ENCODE measurements at regions not wholly inside any gene's neighbourhood (a gene's known extent, or its start where the extent isn't known, plus 50 kb on each side); places are given as distances from the start of the nearest gene placed in this dataset.
"Not testable (repeated sequence)": the region's sequence is repeated elsewhere in the genome, so short reads cannot be mapped to it uniquely, and the experiment has no call there.

DNA sequence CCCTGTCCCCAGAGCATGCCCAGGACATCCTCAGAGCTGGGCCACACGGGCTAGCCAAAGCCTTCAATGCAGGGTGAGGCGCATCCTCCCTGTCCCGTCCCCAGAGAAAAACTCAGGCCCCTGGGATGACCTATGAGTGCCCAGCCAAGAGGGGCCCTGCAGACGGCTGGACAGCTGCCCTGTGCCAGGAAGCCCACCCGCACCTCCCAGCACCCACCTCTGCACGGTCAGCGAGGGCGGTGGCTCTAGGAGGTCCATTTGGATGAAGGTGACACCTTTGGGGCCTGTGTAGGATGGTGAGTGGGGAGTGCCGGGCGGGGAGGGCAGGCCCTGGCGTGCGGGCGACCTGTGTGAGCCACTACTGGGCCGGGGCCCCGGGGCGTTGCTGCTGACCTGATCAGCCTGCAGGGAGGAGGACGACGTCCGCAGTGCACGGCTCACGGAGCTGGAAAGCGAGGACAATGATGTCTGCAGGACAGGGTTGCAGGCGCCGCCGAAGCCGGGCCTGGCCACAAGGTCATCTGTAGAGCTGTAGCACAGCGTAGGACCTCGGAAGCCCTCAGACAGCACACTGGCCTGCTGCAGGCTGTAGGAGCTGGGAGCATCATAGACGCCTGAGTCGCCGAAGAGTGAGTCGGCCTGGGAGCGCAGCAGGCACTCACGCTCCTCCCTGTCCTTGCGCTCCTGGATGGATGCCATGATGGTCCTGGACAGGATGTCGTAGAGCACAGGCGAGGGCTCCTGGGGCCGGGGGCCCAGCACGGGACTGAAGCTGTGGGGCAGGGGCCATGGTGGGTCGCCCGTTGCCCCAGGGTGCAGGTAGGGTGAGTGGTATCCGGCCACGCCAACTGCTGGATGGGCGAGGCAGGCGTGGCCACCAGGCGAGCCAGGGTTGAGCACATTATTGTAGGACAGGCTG lies 180.5 kb downstream of the IGLL1 start:
- Histone ChIP-seq H3K9ac (ENCODE audit: low read length in 2 of 2) (no peak overlapping the region), H3K4me3 (ENCODE audit: low read length in 2 of 2) (no peak overlapping the region), H3K9me3 (ENCODE audit: control insufficient read depth in 2 of 2, low read length in 2 of 2) (no peaks in the 10 kb centered on the region), H3K4me1 (ENCODE audit: control insufficient read depth, insufficient read depth, low read length) (peaks cover 10% of the 10 kb centered on the region), H3K36me3 (ENCODE audit: control insufficient read depth in 2 of 2, insufficient read depth in 2 of 2, low read length in 2 of 2) (no peaks in the 10 kb centered on the region), H3K27me3 (ENCODE audit: control insufficient read depth in 1 of 2, insufficient read depth in 2 of 2, low read length in 2 of 2) (no peaks in the 10 kb centered on the region), H3K27ac (ENCODE audit: low read length) (no peak overlapping the region)

DNA sequence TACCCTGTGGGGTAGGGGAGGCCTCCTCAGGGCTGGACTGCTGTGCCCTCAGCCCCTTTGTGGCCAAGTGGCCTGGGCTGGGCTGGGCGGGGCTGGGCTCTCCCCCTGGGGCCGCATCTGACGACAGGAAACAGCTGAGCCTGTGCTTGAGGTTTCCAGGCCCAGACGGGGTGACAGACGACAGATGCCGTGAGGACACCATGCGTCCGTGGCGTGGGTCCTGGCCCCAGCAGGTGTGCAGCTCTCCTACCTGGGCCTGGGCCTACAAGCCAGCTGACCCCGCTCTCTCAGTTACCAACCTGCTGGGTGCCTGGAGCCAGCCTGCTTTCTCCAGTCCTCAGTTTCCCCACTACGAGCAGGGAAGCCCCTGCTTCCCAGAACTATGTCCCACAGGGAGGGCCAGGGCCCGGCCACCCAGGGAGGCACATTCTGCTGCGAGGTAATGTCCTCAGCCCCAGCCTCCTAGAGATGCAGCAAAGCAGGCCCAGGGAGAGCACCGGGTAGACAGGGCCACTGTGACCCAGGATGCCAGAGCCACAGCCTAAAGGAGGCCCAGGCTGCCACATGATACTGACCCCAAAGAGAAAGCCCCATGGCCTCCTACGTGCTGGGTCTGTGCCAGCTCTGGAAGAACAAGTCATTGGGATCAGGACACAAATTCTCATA lies 181.3 kb downstream of the IGLL1 start:
- Histone ChIP-seq H3K4me3 (ENCODE audit: low read length in 2 of 2) (no peak overlapping the region), H3K27me3 (ENCODE audit: control insufficient read depth in 1 of 2, insufficient read depth in 2 of 2, low read length in 2 of 2) (no peaks in the 10 kb centered on the region), H3K9me3 (ENCODE audit: control insufficient read depth in 2 of 2, low read length in 2 of 2) (no peaks in the 10 kb centered on the region), H3K36me3 (ENCODE audit: control insufficient read depth in 2 of 2, insufficient read depth in 2 of 2, low read length in 2 of 2) (no peaks in the 10 kb centered on the region), H3K27ac (ENCODE audit: low read length) (no peak overlapping the region), H3K9ac (ENCODE audit: low read length in 2 of 2) (no peak overlapping the region), H3K4me1 (ENCODE audit: control insufficient read depth, insufficient read depth, low read length) (peaks cover 10% of the 10 kb centered on the region)

DNA sequence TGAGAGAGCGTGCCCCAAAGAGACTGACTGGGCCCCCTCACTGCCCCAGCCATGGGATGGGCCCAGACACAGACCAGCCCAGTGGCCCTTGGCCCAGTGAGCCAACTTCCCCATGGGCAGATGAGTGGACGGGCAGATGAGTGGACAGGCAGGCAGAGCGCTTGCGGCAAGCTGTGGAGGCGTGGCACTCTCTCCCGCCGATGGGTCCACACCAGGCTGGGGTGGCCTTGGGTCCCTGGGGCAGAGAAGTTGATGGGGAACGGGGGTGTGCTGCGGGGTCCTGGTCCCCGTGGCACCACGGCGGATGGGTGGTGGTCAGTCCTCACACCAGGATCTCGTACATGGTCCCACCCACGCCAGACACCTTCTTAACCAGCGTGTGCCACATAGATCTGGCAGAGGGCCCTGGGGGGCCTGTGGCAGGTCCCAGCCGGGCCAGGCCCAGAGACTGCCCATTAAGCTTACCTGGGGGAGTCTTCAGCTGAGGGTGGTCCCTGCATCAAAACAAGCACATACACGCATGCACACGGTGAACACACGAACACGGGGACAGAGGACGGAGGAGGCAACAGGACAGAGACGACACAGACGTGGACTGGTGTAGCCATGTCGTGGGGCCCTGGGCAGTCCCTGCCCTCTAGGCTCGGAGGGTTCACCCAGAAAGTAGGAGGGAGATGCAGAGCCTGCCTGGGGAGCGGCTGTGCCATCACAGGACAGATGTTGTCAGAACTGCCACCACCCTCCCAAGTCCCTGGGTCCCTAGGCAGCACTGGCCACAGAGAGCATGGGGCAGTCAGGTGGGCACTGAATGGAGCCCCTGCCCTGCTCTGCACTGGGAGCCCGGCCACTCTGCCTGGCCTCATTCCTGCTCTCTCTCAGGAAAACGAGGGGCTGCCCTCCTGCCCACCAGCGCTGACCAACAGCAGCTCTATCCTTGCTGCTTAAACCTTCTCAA lies 182.2 kb downstream of the IGLL1 start:
- H3K9me3 ChIP-seq (ENCODE audit: control insufficient read depth in 2 of 2, low read length in 2 of 2) = no peaks in the 10 kb centered on the region
- peaks cover 8% of the 10 kb centered on the region for H3K4me1 ChIP-seq (ENCODE audit: control insufficient read depth, insufficient read depth, low read length)
- H3K4me3 ChIP-seq (ENCODE audit: low read length in 2 of 2) = no peak overlapping the region
- no peak overlapping the region for H3K9ac ChIP-seq (ENCODE audit: low read length in 2 of 2)
- no peaks in the 10 kb centered on the region for H3K36me3 ChIP-seq (ENCODE audit: control insufficient read depth in 2 of 2, insufficient read depth in 2 of 2, low read length in 2 of 2)
- no peak overlapping the region for H3K27ac ChIP-seq (ENCODE audit: low read length)
- H3K27me3 ChIP-seq (ENCODE audit: control insufficient read depth in 1 of 2, insufficient read depth in 2 of 2, low read length in 2 of 2) = no peaks in the 10 kb centered on the region

DNA sequence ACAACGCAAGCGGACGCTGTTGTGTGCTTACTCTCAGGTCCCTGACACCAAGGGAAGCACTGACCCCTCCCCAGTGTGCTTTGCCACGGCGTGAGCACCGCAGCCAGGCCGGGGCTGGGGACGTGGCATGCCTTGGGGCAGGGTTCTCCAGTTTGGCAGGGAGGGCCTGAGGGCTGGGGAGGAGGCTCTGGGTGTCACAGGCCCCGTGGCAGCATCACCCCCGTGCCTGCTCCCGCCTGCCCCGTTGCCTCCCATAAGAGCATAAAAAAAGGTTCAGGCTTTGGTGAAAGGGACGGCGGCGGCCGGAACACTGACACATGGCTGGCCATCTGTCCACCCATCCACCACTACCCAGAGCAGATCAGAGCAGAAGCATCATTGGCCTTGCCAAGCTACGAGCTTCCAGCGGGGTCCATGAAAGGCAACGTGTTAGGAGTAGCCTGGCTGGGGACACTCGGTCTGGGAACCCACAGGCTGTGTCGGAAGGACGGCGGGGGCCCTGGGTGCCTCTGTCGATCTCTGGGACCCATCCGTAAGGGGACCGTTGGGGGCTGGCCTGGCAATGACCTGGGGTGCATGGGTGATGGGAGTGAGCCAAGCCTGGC lies 183.0 kb downstream of the IGLL1 start:
- Histone ChIP-seq H3K4me1 (ENCODE audit: control insufficient read depth, insufficient read depth, low read length) (peaks cover 3% of the 10 kb centered on the region), H3K4me3 (ENCODE audit: low read length in 2 of 2) (no peak overlapping the region), H3K27me3 (ENCODE audit: control insufficient read depth in 1 of 2, insufficient read depth in 2 of 2, low read length in 2 of 2) (no peaks in the 10 kb centered on the region), H3K36me3 (ENCODE audit: control insufficient read depth in 2 of 2, insufficient read depth in 2 of 2, low read length in 2 of 2) (no peaks in the 10 kb centered on the region), H3K27ac (ENCODE audit: low read length) (no peak overlapping the region), H3K9me3 (ENCODE audit: control insufficient read depth in 2 of 2, low read length in 2 of 2) (no peaks in the 10 kb centered on the region), H3K9ac (ENCODE audit: low read length in 2 of 2) (no peak overlapping the region)

DNA sequence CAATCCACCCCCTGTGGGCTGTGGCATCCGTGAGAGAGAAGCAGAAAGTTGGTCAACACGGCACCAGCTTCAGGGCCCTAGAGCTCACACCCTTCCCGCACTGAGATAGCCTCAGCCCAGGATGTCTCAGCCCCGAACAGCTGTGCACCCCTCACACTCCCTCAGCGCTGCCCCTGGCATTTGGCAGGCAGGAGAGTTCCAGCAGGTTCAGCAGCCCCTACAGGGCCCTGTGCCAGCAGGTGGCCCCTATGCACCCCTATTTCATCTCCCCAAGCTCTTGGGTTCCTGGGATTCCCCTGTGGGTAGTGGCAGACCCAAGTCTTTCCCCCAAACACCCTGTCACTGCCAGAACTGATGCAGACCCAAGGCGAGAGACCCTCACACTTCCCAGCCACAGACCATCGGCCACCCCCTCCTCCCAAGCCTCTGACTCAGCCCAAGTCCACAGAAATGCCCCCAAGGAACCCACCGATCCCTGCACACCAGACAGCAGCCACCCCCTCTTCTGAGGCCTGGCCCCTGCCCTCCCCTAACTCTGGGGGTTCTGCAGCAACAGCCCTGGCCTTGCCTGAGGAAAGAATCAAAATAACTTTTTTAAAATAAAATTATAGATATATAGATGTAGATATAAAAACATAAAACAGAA lies 183.6 kb downstream of the IGLL1 start:
- Histone ChIP-seq H3K27me3 (ENCODE audit: control insufficient read depth in 1 of 2, insufficient read depth in 2 of 2, low read length in 2 of 2) (no peaks in the 10 kb centered on the region), H3K4me3 (ENCODE audit: low read length in 2 of 2) (no peak overlapping the region), H3K9me3 (ENCODE audit: control insufficient read depth in 2 of 2, low read length in 2 of 2) (no peaks in the 10 kb centered on the region), H3K36me3 (ENCODE audit: control insufficient read depth in 2 of 2, insufficient read depth in 2 of 2, low read length in 2 of 2) (no peaks in the 10 kb centered on the region), H3K9ac (ENCODE audit: low read length in 2 of 2) (no peak overlapping the region), H3K27ac (ENCODE audit: low read length) (no peak overlapping the region), H3K4me1 (ENCODE audit: control insufficient read depth, insufficient read depth, low read length) (no peaks in the 10 kb centered on the region)

DNA sequence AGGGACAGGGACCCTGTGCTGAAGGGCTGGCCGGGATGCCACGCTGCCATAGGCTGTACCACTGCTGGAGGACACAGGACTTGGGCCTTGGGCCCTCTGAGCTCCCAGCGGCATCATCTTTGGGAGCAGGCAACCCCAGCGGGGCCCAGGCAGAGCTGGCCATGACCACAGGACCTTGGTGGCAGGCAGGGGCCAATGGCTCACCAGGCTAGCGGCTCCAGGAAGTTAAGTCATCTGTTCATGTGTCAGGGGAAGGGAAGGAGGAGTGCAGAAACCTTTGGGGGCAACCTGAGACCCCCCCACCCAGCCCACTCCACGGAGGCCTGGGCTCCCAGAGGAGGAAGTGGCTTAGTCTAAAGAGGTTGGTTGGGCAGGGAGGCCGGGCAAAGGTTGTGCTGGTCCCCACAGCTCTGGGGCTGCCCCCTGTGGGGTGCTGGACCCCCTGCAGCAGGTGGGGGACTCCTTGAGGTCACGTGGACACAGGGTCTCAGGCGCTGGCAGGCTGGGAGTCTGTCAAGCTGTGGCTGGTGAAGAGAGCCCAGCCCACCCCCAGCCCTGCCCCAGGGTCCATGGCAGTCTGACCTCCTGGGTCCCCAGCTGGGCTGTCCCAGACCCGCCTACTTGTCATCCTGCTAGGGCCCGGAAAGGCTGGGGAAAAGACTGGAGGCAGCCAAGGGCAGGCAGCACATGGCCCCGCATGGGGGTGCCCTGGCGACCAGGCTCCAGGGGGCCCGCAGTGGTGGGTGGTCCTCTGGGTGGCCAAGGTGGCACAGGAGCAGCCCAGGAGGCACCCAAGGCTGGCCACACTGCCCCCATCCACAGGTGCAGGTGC lies 184.3 kb downstream of the IGLL1 start:
- H3K27me3 ChIP-seq (ENCODE audit: control insufficient read depth in 1 of 2, insufficient read depth in 2 of 2, low read length in 2 of 2) = no peaks in the 10 kb centered on the region
- H3K4me1 ChIP-seq (ENCODE audit: control insufficient read depth, insufficient read depth, low read length) = no peaks in the 10 kb centered on the region
- no peak overlapping the region for H3K4me3 ChIP-seq (ENCODE audit: low read length in 2 of 2)
- no peaks in the 10 kb centered on the region for H3K9me3 ChIP-seq (ENCODE audit: control insufficient read depth in 2 of 2, low read length in 2 of 2)
- no peak overlapping the region for H3K9ac ChIP-seq (ENCODE audit: low read length in 2 of 2)
- no peak overlapping the region for H3K27ac ChIP-seq (ENCODE audit: low read length)
- H3K36me3 ChIP-seq (ENCODE audit: control insufficient read depth in 2 of 2, insufficient read depth in 2 of 2, low read length in 2 of 2) = no peaks in the 10 kb centered on the region

DNA sequence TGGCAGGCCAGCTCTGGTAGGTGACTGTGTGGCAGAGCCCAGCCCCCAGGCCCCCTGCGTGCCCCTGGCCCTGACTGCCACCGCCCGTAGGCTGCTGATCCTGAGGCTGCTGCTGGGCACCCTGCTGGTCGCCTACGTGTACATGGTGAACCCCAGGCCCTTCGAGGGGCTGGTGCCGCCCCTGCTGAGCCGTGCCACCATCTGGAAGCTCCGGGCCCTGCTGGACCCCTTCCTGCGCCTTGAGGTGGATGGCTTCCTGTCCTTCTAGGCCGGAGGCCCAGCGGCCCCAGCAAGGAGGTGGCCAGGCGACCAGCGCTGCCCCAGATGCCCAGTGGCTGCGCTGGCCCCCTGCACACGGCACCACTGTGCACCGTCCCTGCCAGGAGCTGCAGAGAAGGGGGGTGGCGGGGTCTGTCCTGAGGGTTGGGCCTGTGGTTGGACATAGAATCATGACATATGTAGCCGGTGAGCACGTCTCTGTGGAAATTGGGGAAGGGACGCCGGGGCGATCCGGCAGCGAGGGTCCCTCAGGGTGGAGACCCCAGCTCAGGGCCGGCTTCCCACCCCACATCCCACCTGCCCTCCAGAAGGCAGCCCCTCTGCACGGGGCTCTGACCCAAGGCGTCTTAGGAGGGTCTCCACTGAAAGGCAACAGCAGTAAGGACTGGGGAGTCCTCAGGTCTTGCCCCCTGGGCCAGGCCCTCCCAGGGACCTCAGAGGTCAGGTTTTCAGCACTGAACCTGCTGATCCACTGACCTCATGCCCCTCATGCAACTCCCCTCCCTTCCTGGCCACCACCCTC lies 185.4 kb downstream of the IGLL1 start:
- no peak overlapping the region for H3K4me3 ChIP-seq (ENCODE audit: low read length in 2 of 2)
- H3K27me3 ChIP-seq (ENCODE audit: control insufficient read depth in 1 of 2, insufficient read depth in 2 of 2, low read length in 2 of 2) = no peaks in the 10 kb centered on the region
- H3K27ac ChIP-seq (ENCODE audit: low read length) = no peak overlapping the region
- H3K36me3 ChIP-seq (ENCODE audit: control insufficient read depth in 2 of 2, insufficient read depth in 2 of 2, low read length in 2 of 2) = no peaks in the 10 kb centered on the region
- H3K9me3 ChIP-seq (ENCODE audit: control insufficient read depth in 2 of 2, low read length in 2 of 2) = no peaks in the 10 kb centered on the region
- H3K9ac ChIP-seq (ENCODE audit: low read length in 2 of 2) = no peak overlapping the region
- no peaks in the 10 kb centered on the region for H3K4me1 ChIP-seq (ENCODE audit: control insufficient read depth, insufficient read depth, low read length)

DNA sequence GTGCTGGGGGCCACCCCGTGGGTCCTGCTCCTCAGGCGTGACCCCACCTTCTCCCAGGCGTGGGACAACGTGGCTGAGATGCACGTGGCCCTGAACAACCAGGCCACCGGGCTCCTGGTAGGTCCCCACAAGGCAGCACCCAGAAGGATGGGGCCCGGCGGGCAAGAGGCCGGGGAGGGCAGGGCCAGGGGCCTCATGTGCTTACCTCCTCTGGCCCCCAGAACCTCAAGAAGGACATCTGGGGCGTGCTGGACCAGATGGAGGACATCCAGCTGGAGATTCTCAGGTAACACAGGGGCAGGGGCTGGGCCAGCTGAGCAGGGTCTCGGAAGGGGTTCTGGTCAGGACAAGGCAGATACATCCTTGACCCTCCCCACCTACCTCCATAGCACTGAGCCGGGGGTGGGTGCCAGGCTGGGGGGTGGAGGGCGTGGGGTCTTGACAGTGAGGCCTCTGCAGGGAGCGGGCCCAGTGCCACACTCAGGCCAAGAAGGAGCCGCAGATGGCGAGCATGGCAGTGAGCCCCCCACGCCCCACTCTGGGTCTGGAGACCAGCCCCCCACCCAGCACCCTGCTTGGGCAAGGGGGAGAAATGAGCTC lies 186.3 kb downstream of the IGLL1 start:
- no peaks in the 10 kb centered on the region for H3K27me3 ChIP-seq (ENCODE audit: control insufficient read depth in 1 of 2, insufficient read depth in 2 of 2, low read length in 2 of 2)
- no peaks in the 10 kb centered on the region for H3K36me3 ChIP-seq (ENCODE audit: control insufficient read depth in 2 of 2, insufficient read depth in 2 of 2, low read length in 2 of 2)
- no peak overlapping the region for H3K27ac ChIP-seq (ENCODE audit: low read length)
- H3K4me3 ChIP-seq (ENCODE audit: low read length in 2 of 2) = no peak overlapping the region
- no peaks in the 10 kb centered on the region for H3K4me1 ChIP-seq (ENCODE audit: control insufficient read depth, insufficient read depth, low read length)
- no peaks in the 10 kb centered on the region for H3K9me3 ChIP-seq (ENCODE audit: control insufficient read depth in 2 of 2, low read length in 2 of 2)
- H3K9ac ChIP-seq (ENCODE audit: low read length in 2 of 2) = no peak overlapping the region

DNA sequence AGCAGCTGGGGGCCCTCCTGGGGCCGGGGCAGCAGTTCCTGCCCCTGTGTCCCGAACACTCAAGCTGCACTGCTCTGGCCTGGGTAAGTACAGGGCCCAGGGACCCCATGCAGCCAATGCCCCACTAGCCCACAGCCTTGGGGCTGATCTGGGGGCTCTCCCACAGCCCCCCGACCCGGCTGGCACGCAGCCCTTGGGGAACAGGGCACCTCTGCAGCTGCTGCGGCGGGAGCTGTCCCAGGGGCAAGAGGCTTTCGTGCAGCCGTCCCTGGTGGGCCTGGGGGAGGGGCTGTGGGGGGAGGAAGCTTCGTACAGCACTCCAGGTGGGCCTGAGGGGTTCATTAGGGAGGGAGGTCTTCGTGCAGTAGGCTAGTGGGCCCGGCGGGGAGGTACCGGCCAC lies 186.9 kb downstream of the IGLL1 start:
- not testable (repeated sequence) for H3K36me3 ChIP-seq (ENCODE audit: control insufficient read depth in 2 of 2, insufficient read depth in 2 of 2, low read length in 2 of 2); H3K9ac ChIP-seq (ENCODE audit: low read length in 2 of 2); H3K27me3 ChIP-seq (ENCODE audit: control insufficient read depth in 1 of 2, insufficient read depth in 2 of 2, low read length in 2 of 2); H3K9me3 ChIP-seq (ENCODE audit: control insufficient read depth in 2 of 2, low read length in 2 of 2); H3K4me3 ChIP-seq (ENCODE audit: low read length in 2 of 2); H3K27ac ChIP-seq (ENCODE audit: low read length); H3K4me1 ChIP-seq (ENCODE audit: control insufficient read depth, insufficient read depth, low read length)
